PFSK-1 (cell line): ENCODE measurements at regions not wholly inside any gene's neighbourhood (a gene's known extent, or its start where the extent isn't known, plus 50 kb on each side); places are given as distances from the start of the nearest gene placed in this dataset.

Experiments used
- SIN3A ChIP-seq: IDR thresholded peaks from 2 replicates; pipeline ENCODE4 v1.6.1; 2012; ENCODE audit warnings: mild to moderate bottlenecking, low read length, moderate library complexity, borderline replicate concordance; ENCODE audit not compliant: insufficient read depth
- TAF1 ChIP-seq: IDR thresholded peaks from 2 replicates; pipeline ENCODE4 v1.6.1; 2012; ENCODE audit warnings: low read length, control low read depth, borderline replicate concordance; ENCODE audit not compliant: insufficient read depth
- TF ChIP-seq, protein P1 (sequence below), 2 experiments: IDR thresholded peaks; 2 replicates each; pipeline versions ENCODE4 v1.6.1 to v1.8.0; 2011 to 2012; ENCODE audit warnings: low read depth in 2 of 2, low read length in 2 of 2, control low read depth in 1 of 2, inconsistent platforms in 1 of 2, mild to moderate bottlenecking in 1 of 2, moderate library complexity in 1 of 2; ENCODE audit not compliant: insufficient read depth in 1 of 2

DNA sequence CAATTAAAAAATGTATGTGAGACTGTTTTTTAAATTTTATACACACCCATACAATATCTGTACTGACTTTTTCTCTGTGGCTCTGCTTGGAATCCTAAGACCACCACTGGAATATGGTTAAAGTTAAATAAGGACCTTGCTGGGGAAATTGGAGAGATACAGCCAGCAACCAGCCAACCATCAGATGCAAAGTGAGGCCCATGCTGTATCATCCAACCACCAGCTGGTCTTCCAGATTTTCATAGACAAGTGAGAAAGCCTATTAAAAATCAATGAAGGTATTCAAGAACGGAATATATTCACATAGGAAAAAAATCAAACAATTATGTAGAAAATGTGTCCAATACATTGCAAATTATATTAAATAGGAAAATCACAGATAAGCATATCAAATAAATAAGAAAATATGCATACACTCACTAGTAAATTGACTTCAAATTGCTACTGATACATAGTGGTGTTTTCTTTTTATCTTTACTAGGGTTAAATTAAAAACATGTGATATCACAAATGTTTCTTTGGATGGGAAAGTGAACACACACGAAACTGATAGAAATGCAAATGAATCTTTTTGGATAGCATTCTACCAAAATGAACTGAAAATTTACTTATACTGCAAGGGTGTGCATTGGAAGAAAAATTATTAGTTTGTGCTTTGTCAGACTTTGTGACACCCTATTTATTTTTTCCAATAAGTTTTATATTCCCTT lies 1486.3 kb downstream of the BRINP3 start:
- no peak for TF ChIP-seq TAF1
- TF ChIP-seq SIN3A = no peak
- TF ChIP-seq, protein P1, sequence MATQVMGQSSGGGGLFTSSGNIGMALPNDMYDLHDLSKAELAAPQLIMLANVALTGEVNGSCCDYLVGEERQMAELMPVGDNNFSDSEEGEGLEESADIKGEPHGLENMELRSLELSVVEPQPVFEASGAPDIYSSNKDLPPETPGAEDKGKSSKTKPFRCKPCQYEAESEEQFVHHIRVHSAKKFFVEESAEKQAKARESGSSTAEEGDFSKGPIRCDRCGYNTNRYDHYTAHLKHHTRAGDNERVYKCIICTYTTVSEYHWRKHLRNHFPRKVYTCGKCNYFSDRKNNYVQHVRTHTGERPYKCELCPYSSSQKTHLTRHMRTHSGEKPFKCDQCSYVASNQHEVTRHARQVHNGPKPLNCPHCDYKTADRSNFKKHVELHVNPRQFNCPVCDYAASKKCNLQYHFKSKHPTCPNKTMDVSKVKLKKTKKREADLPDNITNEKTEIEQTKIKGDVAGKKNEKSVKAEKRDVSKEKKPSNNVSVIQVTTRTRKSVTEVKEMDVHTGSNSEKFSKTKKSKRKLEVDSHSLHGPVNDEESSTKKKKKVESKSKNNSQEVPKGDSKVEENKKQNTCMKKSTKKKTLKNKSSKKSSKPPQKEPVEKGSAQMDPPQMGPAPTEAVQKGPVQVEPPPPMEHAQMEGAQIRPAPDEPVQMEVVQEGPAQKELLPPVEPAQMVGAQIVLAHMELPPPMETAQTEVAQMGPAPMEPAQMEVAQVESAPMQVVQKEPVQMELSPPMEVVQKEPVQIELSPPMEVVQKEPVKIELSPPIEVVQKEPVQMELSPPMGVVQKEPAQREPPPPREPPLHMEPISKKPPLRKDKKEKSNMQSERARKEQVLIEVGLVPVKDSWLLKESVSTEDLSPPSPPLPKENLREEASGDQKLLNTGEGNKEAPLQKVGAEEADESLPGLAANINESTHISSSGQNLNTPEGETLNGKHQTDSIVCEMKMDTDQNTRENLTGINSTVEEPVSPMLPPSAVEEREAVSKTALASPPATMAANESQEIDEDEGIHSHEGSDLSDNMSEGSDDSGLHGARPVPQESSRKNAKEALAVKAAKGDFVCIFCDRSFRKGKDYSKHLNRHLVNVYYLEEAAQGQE (IDR thresholded peaks at IDR 0.05; ENCODE audit: insufficient read depth in 1 of 2, low read depth in 2 of 2, low read length in 2 of 2) = no peak
